GM23248 (cell line): ENCODE measurements at regions not wholly inside any gene's neighbourhood (a gene's known extent, or its start where the extent isn't known, plus 50 kb on each side); places are given as distances from the start of the nearest gene placed in this dataset.

Experiments
- DNase-seq: peaks from one replicate; pipeline ENCODE4 v3.0.0-alpha.2; 2015
- H2AFZ ChIP-seq: fragments of 200-600 bp; sonication (generic); 2 replicates; pipeline ENCODE4 v1.6.1; 2016; ENCODE audit warnings: antibody characterized with exemption
- H3F3A ChIP-seq: fragments of 200-600 bp; sonication (generic); 2 replicates; pipeline ENCODE4 v1.6.1; 2016; ENCODE audit warnings: mild to moderate bottlenecking, antibody characterized with exemption, mixed run types; ENCODE audit not compliant: insufficient read depth
- H3K27ac ChIP-seq: fragments of 200-600 bp; sonication (generic); 2 replicates; pipeline ENCODE4 v1.5.1; 2016; ENCODE audit warnings: mild to moderate bottlenecking
- H3K27me3 ChIP-seq: fragments of 200-600 bp; sonication (generic); replicated peaks from 2 replicates; pipeline ENCODE4 v1.6.1; 2016; ENCODE audit warnings: mild to moderate bottlenecking; ENCODE audit not compliant: insufficient read depth
- H3K36me3 ChIP-seq: fragments of 200-600 bp; sonication (generic); 2 replicates; pipeline ENCODE4 v1.6.1; 2016; ENCODE audit warnings: low read depth, mild to moderate bottlenecking
- H3K4me1 ChIP-seq: fragments of 200-600 bp; sonication (generic); 2 replicates; pipeline ENCODE4 v1.6.1; 2016; ENCODE audit warnings: mild to moderate bottlenecking; ENCODE audit not compliant: insufficient read depth
- H3K4me2 ChIP-seq: fragments of 200-600 bp; sonication (generic); one replicate; pipeline ENCODE4 v1.6.1; 2016; ENCODE audit warnings: mild to moderate bottlenecking; ENCODE audit not compliant: unreplicated experiment
- H3K4me3 ChIP-seq: fragments of 200-600 bp; sonication (generic); 2 replicates; pipeline ENCODE4 v1.5.1; 2016; ENCODE audit warnings: mild to moderate bottlenecking
- H3K79me2 ChIP-seq: fragments of 200-600 bp; sonication (generic); 2 replicates; pipeline ENCODE4 v1.6.1; 2016; ENCODE audit warnings: mild to moderate bottlenecking; ENCODE audit not compliant: insufficient read depth
- H3K9ac ChIP-seq: fragments of 200-600 bp; sonication (generic); 2 replicates; pipeline ENCODE4 v1.6.1; 2016; ENCODE audit warnings: mild to moderate bottlenecking
- H3K9me2 ChIP-seq: fragments of 200-600 bp; sonication (generic); 2 replicates; pipeline ENCODE4 v1.6.1; 2016; ENCODE audit warnings: mixed run types, mild to moderate bottlenecking, moderate library complexity; ENCODE audit not compliant: insufficient read depth
- H3K9me3 ChIP-seq: fragments of 200-600 bp; sonication (generic); one replicate; pipeline ENCODE4 v1.6.1; 2017; ENCODE audit warnings: low read depth
- H4K20me1 ChIP-seq: fragments of 200-600 bp; sonication (generic); 2 replicates; pipeline ENCODE4 v1.6.0; 2016; ENCODE audit not compliant: insufficient read depth
- EZH2 ChIP-seq: fragments of 200-600 bp; sonication (generic); IDR thresholded peaks from 2 replicates; pipeline ENCODE4 v1.6.1; 2018; ENCODE audit warnings: antibody characterized with exemption, mild to moderate bottlenecking; ENCODE audit not compliant: insufficient read depth, poor library complexity, severe bottlenecking
- EZH2phosphoT487 ChIP-seq: fragments of 200-600 bp; sonication (generic); IDR thresholded peaks from 2 replicates; pipeline ENCODE4 v1.6.1; 2018; ENCODE audit warnings: antibody characterized with exemption, moderate library complexity, mild to moderate bottlenecking, low read depth; ENCODE audit not compliant: insufficient read depth
- WGBS, 2 experiments: methylation state at CpG; one replicate each; pipeline ENCODE4 v1.1.6; 2015 to 2017; ENCODE audit warnings: low lambda C conversion rate in 2 of 2, low coverage in 1 of 2; ENCODE audit errors: missing lambda C conversion rate in 2 of 2; 5-methylcytosine and 5-hydroxymethylcytosine counted together
- in situ Hi-C: fragments of 300-500 bp; cut with MboI; formaldehyde crosslinking; loops from 2 replicates; pipeline ENCODE4 v1.15.0; 2020

GRCh38 chr4:92182006-92182735, 121.6 kb upstream of the GRID2 start:
- no peaks in the 10 kb centered on the region for H3K9me2 ChIP-seq
- no peaks in the 10 kb centered on the region for H3K9me3 ChIP-seq
- H2AFZ ChIP-seq: no peak overlapping the region
- WGBS, 2 experiments: 70 to 74% methylated on average over 35 to 36 of the region's 36 CpGs
- H3K4me3 ChIP-seq: no peak overlapping the region
- H3K36me3 ChIP-seq: no peaks in the 10 kb centered on the region
- TF ChIP-seq EZH2 (no peak), EZH2phosphoT487 (no peak)
- no peaks in the 10 kb centered on the region for H4K20me1 ChIP-seq
- H3F3A ChIP-seq: no peaks in the 10 kb centered on the region
- H3K4me2 ChIP-seq: no peak overlapping the region
- in situ Hi-C loops: no loop called here
- DNase-seq: no peak
- H3K27me3 ChIP-seq: no peaks in the 10 kb centered on the region
- H3K4me1 ChIP-seq: no peaks in the 10 kb centered on the region
- no peaks in the 10 kb centered on the region for H3K79me2 ChIP-seq
- H3K27ac ChIP-seq: no peak overlapping the region
- no peak overlapping the region for H3K9ac ChIP-seq

- no peaks in the 10 kb centered on the region for H4K20me1 ChIP-seq
- no peaks in the 10 kb centered on the region for H3K79me2 ChIP-seq
- no peak for TF ChIP-seq EZH2
- TF ChIP-seq EZH2phosphoT487: no peak
- H3K4me1 ChIP-seq: no peaks in the 10 kb centered on the region
- H3K27me3 ChIP-seq: no peaks in the 10 kb centered on the region
- no peaks in the 10 kb centered on the region for H3K9me3 ChIP-seq
- WGBS, 2 experiments: 70 to 75% methylated on average over 33 of the region's 33 CpGs
- H3K4me2 ChIP-seq: no peak overlapping the region
- in situ Hi-C loops: no loop called here
- H3K9ac ChIP-seq: no peak overlapping the region
- H3K4me3 ChIP-seq: no peak overlapping the region
- no peak overlapping the region for H2AFZ ChIP-seq
- H3K36me3 ChIP-seq: no peaks in the 10 kb centered on the region
- H3K9me2 ChIP-seq: no peaks in the 10 kb centered on the region
- no peak overlapping the region for H3K27ac ChIP-seq
- DNase-seq: no peak
- H3F3A ChIP-seq: no peaks in the 10 kb centered on the region
These were observed 120.9 kb upstream of the GRID2 start for GRCh38 chr4:92182736-92183407.

GRCh38 chr4:92183825-92184224, 119.9 kb upstream of the GRID2 start:
- Histone ChIP-seq H3K9me2 (no peaks in the 10 kb centered on the region), H3K27me3 (no peaks in the 10 kb centered on the region), H3K79me2 (no peaks in the 10 kb centered on the region), H3F3A (no peaks in the 10 kb centered on the region), H3K27ac (no peak overlapping the region), H3K4me1 (no peaks in the 10 kb centered on the region), H3K4me3 (no peak overlapping the region), H4K20me1 (no peaks in the 10 kb centered on the region), H3K9me3 (no peaks in the 10 kb centered on the region), H3K36me3 (no peaks in the 10 kb centered on the region), H3K9ac (no peak overlapping the region), H3K4me2 (no peak overlapping the region), H2AFZ (no peak overlapping the region)
- 82 to 83% methylated on average over 13 of the region's 13 CpGs for WGBS, 2 experiments
- in situ Hi-C loops: no loop called here
- DNase-seq: no peak
- TF ChIP-seq EZH2phosphoT487: no peak
- no peak for TF ChIP-seq EZH2

GRCh38 chr4:92184566-92184965, 119.2 kb upstream of the GRID2 start:
- Histone ChIP-seq H3K36me3 (no peaks in the 10 kb centered on the region), H3K9me2 (no peaks in the 10 kb centered on the region), H4K20me1 (no peaks in the 10 kb centered on the region), H3K4me2 (no peak overlapping the region), H2AFZ (no peak overlapping the region), H3K4me1 (no peaks in the 10 kb centered on the region), H3K9me3 (no peaks in the 10 kb centered on the region), H3F3A (no peaks in the 10 kb centered on the region), H3K9ac (no peak overlapping the region), H3K79me2 (no peaks in the 10 kb centered on the region), H3K27ac (no peak overlapping the region), H3K4me3 (no peak overlapping the region), H3K27me3 (no peaks in the 10 kb centered on the region)
- in situ Hi-C loops: no loop called here
- TF ChIP-seq EZH2: no peak
- TF ChIP-seq EZH2phosphoT487: no peak
- WGBS, 2 experiments: 3 to 7% methylated on average over 2 of the region's 2 CpGs
- DNase-seq: peak; percentile 32

- Histone ChIP-seq H3K9me2 (no peaks in the 10 kb centered on the region), H2AFZ (no peak overlapping the region), H3K9me3 (no peaks in the 10 kb centered on the region), H3K27me3 (no peaks in the 10 kb centered on the region), H3K4me2 (no peak overlapping the region), H3K36me3 (no peaks in the 10 kb centered on the region), H3K79me2 (no peaks in the 10 kb centered on the region), H3K4me1 (no peaks in the 10 kb centered on the region), H3F3A (no peaks in the 10 kb centered on the region), H4K20me1 (no peaks in the 10 kb centered on the region), H3K4me3 (no peak overlapping the region), H3K27ac (no peak overlapping the region), H3K9ac (no peak overlapping the region)
- WGBS, 2 experiments: 21 to 30% methylated on average over 2 of the region's 2 CpGs
- no peak for TF ChIP-seq EZH2phosphoT487
- no peak for TF ChIP-seq EZH2
- in situ Hi-C loops: no loop called here
- DNase-seq: no peak
These were observed 117.5 kb upstream of the GRID2 start for GRCh38 chr4:92186239-92186638.
